GM12878 (cell line): ENCODE measurements at regions not wholly inside any gene's neighbourhood (a gene's known extent, or its start where the extent isn't known, plus 50 kb on each side); places are given as distances from the start of the nearest gene placed in this dataset.

Source experiments
- ATAC-seq: fragments of 200-7000 bp; cut with Tn5 transposase; 3 replicates; pipeline ENCODE4 v1.9.1; 2020; ENCODE audit warnings: mild to moderate bottlenecking, moderate library complexity
- BruUV-seq: library from RNA; stranded (reverse); fragments of 400-500 nt; replicated peaks from 2 replicates; lab custom pipeline; 2021; lab: Mats Ljungman, UMichigan
- CTCF ChIA-PET: fragments of 300-600 bp; sonication (Branson Sonifier 250); formaldehyde crosslinking; extraction: SDS; loops from one replicate; lab custom pipeline; 2021; ENCODE audit warnings: inconsistent platforms; lab: Yijun Ruan, JAX
- POLR2A ChIA-PET: fragments of 350-600 bp; formaldehyde crosslinking; extraction: SDS; loops from one replicate; lab custom pipeline; 2021; ENCODE audit warnings: inconsistent platforms; lab: Charles Lee
- RAD21 ChIA-PET: fragments of 300-600 bp; sonication (Branson Sonifier 250); formaldehyde crosslinking; loops from one replicate; lab custom pipeline; 2023; ENCODE audit warnings: antibody characterized with exemption; ENCODE audit not compliant: unreplicated experiment; lab: Charles Lee
- SMC1A ChIA-PET: fragments of 300-600 bp; sonication (Branson Sonifier 250); formaldehyde crosslinking; loops from one replicate; lab custom pipeline; 2023; ENCODE audit not compliant: unreplicated experiment, uncharacterized antibody; lab: Charles Lee
- DNase-seq: peaks from one replicate; pipeline ENCODE4 v3.0.0-alpha.2; 2011; ENCODE audit warnings: low read depth, low spot score
- FAIRE-seq: peaks from 3 replicates; lab custom pipeline; 2011; peaks lifted over from hg19 to GRCh38; lab: Jason Lieb, UNC
- H2AFZ ChIP-seq: 2 replicates; pipeline ENCODE4 v1.6.0; 2011; ENCODE audit warnings: low read depth, low read length, control low read depth; ENCODE audit not compliant: control insufficient read depth
- H3K27ac ChIP-seq: 2 replicates; pipeline ENCODE4 v1.5.1; 2011; ENCODE audit warnings: control low read depth; ENCODE audit not compliant: control insufficient read depth, insufficient read depth
- H3K27me3 ChIP-seq, 2 experiments: replicated peaks in 1 of 2; 2 replicates each; pipeline versions ENCODE4 v1.6.0 to v1.6.1; 2011; ENCODE audit warnings: low read length in 1 of 2; ENCODE audit not compliant: control insufficient read depth in 2 of 2, insufficient read depth in 2 of 2
- H3K36me3 ChIP-seq, 2 experiments: 2 replicates each; pipeline ENCODE4 v1.5.1; 2011; ENCODE audit warnings: low read length in 1 of 2; ENCODE audit not compliant: control insufficient read depth in 2 of 2, insufficient read depth in 2 of 2
- H3K4me1 ChIP-seq: 2 replicates; pipeline ENCODE4 v1.6.1; 2011; ENCODE audit warnings: mild to moderate bottlenecking, low read length, moderate library complexity, mixed read lengths; ENCODE audit not compliant: control insufficient read depth, insufficient read depth
- H3K4me2 ChIP-seq: 2 replicates; pipeline ENCODE4 v1.6.0; 2011; ENCODE audit warnings: control low read depth; ENCODE audit not compliant: control insufficient read depth, insufficient read depth
- H3K4me3 ChIP-seq: fragments of 200-600 bp; sonication (generic); 2 replicates; pipeline ENCODE4 v1.5.1; 2016
- H3K79me2 ChIP-seq: 2 replicates; pipeline ENCODE4 v1.6.0; 2011; ENCODE audit warnings: low read length; ENCODE audit not compliant: control insufficient read depth, insufficient read depth
- H3K9ac ChIP-seq: 2 replicates; pipeline ENCODE4 v1.8.0; 2011; ENCODE audit warnings: low read length, control low read depth, mixed read lengths; ENCODE audit not compliant: control insufficient read depth, insufficient read depth
- H3K9me3 ChIP-seq: replicated peaks from 3 replicates; pipeline ENCODE4 v1.5.1; 2011; ENCODE audit warnings: mild to moderate bottlenecking, low read length; ENCODE audit not compliant: control insufficient read depth, insufficient read depth
- H4K20me1 ChIP-seq: 2 replicates; pipeline ENCODE4 v1.6.0; 2011; ENCODE audit not compliant: control insufficient read depth, insufficient read depth
- FOXM1 ChIP-seq: IDR thresholded peaks from 2 replicates; pipeline ENCODE4 v1.6.1; 2012; ENCODE audit warnings: low read depth, mild to moderate bottlenecking, inconsistent platforms, low read length, moderate library complexity
- GATAD2B ChIP-seq: fragments of 450-650 bp; conservative IDR thresholded peaks from 2 replicates; pipeline ENCODE4 v1.6.1; 2017; ENCODE audit warnings: low read depth, mild to moderate bottlenecking, moderate library complexity
- JUNB ChIP-seq: IDR thresholded peaks from 2 replicates; pipeline ENCODE4 v1.6.1; 2016; ENCODE audit warnings: antibody characterized with exemption, mild to moderate bottlenecking
- MEF2A ChIP-seq: IDR thresholded peaks from 2 replicates; pipeline ENCODE4 v1.6.1; 2011; ENCODE audit warnings: low read depth, mild to moderate bottlenecking, low read length, moderate library complexity; ENCODE audit not compliant: insufficient read depth
- NFYB ChIP-seq: IDR thresholded peaks from 2 replicates; pipeline ENCODE4 v1.6.1; 2011; ENCODE audit warnings: low read depth, mild to moderate bottlenecking, low read length, improper control_type of control experiment, moderate library complexity; ENCODE audit not compliant: insufficient read depth
- RAD51 ChIP-seq: fragments of 450-650 bp; IDR thresholded peaks from 2 replicates; pipeline ENCODE4 v1.6.1; 2016; ENCODE audit warnings: moderate library complexity, mild to moderate bottlenecking, inconsistent platforms
- STAT3 ChIP-seq: IDR thresholded peaks from 2 replicates; pipeline ENCODE4 v1.6.1; 2011; ENCODE audit warnings: low read depth, low read length, improper control_type of control experiment
- whole genome bisulfite sequencing: methylation state at CpG from one replicate; pipeline ENCODE4 v1.1.6; 2016; ENCODE audit warnings: low lambda C conversion rate; ENCODE audit not compliant: insufficient replicate concordance, insufficient coverage; ENCODE audit errors: missing lambda C conversion rate; 5-methylcytosine and 5-hydroxymethylcytosine counted together
- in situ Hi-C: fragments of 300-500 bp; cut with MboI; formaldehyde crosslinking; loops from 9 replicates; pipeline ENCODE4 v1.14.3; 2018; ENCODE audit warnings: mixed read lengths
- intact Hi-C: fragments of 100-400 bp; cut with micrococcal nuclease; formaldehyde crosslinking; loops from one replicate; pipeline ENCODE4 v1.14.2; 2022; ENCODE audit not compliant: unreplicated experiment

DNA sequence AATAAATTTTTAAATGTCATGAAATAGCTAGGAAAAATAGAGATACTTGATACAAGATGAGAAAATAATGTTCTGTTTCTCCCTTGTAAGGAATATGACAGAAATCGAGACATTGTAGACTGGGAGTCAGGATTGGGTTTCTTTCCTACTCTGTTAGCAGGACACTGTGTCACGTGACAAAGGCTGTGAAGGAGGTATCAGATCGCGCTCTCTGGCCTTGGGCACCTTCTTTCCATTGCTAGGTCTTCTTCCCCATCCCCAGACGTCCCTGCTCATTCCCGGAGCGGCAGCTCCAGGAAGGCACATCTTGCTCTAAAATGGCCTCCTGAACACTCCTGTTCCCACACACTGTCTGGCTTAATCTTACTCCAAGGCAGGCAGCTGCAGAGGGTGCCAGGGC, 133.4 kb downstream of the TM9SF2 start:
- Histone ChIP-seq H3K4me2 (no peak overlapping the region), H3K79me2 (no peaks in the 10 kb centered on the region), H3K27me3 (no peaks in the 10 kb centered on the region), H3K9ac (no peak overlapping the region), H3K4me1 (peaks cover 11% of the 10 kb centered on the region), H3K4me3 (no peak overlapping the region), H3K27ac (no peak overlapping the region), H3K9me3 (no peaks in the 10 kb centered on the region; the same call in 2 of the 3 replicates), H4K20me1 (no peaks in the 10 kb centered on the region), H3K36me3 (no peaks in the 10 kb centered on the region), H2AFZ (no peak overlapping the region)
- 87% methylated on average over 7 of the region's 7 CpGs for WGBS
- TF ChIP-seq RAD51 (peak; percentile 46; the same call in 1 of the 2 replicates), NFYB (no peak)
- FAIRE-seq (no peak), ATAC-seq (no peak), DNase-seq (no peak)
- BruUV-seq, result no TSS peak
- in situ Hi-C loops (no loop called here), intact Hi-C loops (no loop called here)
- ChIA-PET POLR2A (no interaction called here), CTCF (interaction anchor here (0.8 kb wide), 1 partner anchor 17 kb away, joined by 3 read pairs; no protein-coding TSS in a partner anchor), SMC1A (no interaction called here), RAD21 (no interaction called here)

DNA sequence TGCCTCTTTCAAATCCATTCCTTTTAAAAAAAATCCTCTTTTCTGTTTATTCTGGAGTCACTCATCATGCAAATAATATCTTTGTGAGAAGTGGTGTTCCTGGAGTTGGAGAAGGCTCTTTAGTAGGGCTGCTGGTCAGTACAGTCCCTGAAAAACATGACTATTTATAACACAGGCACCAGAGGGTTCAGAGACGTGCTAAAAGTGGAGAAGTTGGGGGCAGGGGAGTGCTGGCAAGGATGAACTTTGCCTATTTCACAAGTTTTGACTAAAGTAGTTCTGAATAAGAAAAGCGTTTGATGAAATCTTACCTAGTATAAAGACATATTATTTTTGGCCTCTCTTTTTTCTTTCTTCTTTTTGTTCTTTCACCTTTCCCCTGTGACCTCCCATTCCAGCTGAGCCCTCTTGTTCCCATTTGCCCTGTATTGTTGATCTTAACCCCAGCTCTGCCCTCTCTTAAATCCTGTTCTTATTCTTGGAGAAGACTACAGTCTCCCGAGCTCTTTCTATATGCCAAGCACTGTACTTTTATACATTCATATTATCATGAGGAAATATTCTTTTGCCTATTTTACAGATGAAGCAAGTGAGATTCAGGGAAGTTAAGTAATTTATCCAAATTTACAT, 129.1 kb downstream of the TM9SF2 start:
- no peak for FAIRE-seq
- WGBS, result 61% methylated on average over 3 of the region's 3 CpGs
- ATAC-seq, result no peak
- RAD21 ChIA-PET, result no interaction called here
- Histone ChIP-seq H3K4me1 (no peaks in the 10 kb centered on the region), H3K9ac (no peak overlapping the region), H3K4me3 (no peak overlapping the region), H3K27ac (no peak overlapping the region), H3K79me2 (no peaks in the 10 kb centered on the region)
- CTCF ChIA-PET, result interaction anchor here (0.6 kb wide), 1 partner anchor 260 kb away, joined by 3 read pairs; no protein-coding TSS in a partner anchor
- SMC1A ChIA-PET, result interaction anchor here (0.6 kb wide), 1 partner anchor 1458 kb away, joined by 3 read pairs; no protein-coding TSS in a partner anchor
- in situ Hi-C loops (no loop called here), intact Hi-C loops (no loop called here)
- no TSS peak for BruUV-seq
- no peak for TF ChIP-seq MEF2A
- TF ChIP-seq STAT3, result no peak
- no peak for TF ChIP-seq JUNB
- no peak for TF ChIP-seq GATAD2B
- TF ChIP-seq FOXM1, result no peak
- TF ChIP-seq, all 136 proteins: peak for 0
- Histone ChIP-seq H3K27me3 (no peaks in the 10 kb centered on the region), H3K4me2 (no peak overlapping the region), H3K36me3 (no peaks in the 10 kb centered on the region), H2AFZ (no peak overlapping the region), H3K9me3 (no peaks in the 10 kb centered on the region; the same call in 2 of the 3 replicates), H4K20me1 (no peaks in the 10 kb centered on the region)
- POLR2A ChIA-PET, result no interaction called here
- no peak for DNase-seq
